ENCODE measurements at regions not wholly inside any gene's neighbourhood (a gene's known extent, or its start where the extent isn't known, plus 50 kb on each side); places are given as distances from the start of the nearest gene placed in this dataset.

DNA sequence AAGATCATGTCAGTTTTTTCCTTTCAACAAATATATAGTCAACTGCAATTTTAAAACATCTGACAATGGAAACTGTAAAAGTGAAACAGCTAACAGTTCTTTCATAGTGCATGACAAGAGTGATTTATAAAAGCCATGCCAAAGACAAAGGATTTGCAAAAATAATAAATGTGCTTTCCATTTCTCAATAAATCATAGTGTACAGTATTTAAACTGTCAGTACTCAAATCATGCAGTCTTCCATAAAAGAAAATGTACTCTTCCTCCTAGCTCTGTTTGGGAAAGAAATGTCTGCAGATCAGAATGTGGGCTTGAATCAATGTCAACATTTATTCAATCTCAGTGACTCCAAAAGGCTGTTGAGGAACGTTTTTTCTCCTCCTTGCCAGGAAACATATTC, 131.7 kb upstream of the PDE1A start:
- no peaks in the 10 kb centered on the region for H3K36me3 ChIP-seq (ENCODE audit: control insufficient read depth, insufficient read depth, low read length)
- ChIA-PET POLR2A (no interaction called here), CTCF (no interaction called here)
- no peak overlapping the region for H3K4me3 ChIP-seq (ENCODE audit: low read depth, low read length)
- H3K27me3 ChIP-seq (ENCODE audit: control insufficient read depth, insufficient read depth, low read length), result no peaks in the 10 kb centered on the region
- DNase-seq (ENCODE audit: low read depth), result no peak
- TF ChIP-seq, protein P1, sequence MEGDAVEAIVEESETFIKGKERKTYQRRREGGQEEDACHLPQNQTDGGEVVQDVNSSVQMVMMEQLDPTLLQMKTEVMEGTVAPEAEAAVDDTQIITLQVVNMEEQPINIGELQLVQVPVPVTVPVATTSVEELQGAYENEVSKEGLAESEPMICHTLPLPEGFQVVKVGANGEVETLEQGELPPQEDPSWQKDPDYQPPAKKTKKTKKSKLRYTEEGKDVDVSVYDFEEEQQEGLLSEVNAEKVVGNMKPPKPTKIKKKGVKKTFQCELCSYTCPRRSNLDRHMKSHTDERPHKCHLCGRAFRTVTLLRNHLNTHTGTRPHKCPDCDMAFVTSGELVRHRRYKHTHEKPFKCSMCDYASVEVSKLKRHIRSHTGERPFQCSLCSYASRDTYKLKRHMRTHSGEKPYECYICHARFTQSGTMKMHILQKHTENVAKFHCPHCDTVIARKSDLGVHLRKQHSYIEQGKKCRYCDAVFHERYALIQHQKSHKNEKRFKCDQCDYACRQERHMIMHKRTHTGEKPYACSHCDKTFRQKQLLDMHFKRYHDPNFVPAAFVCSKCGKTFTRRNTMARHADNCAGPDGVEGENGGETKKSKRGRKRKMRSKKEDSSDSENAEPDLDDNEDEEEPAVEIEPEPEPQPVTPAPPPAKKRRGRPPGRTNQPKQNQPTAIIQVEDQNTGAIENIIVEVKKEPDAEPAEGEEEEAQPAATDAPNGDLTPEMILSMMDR (IDR thresholded peaks at IDR 0.05; ENCODE audit: insufficient read depth, low read depth, low read length), result no peak

DNA sequence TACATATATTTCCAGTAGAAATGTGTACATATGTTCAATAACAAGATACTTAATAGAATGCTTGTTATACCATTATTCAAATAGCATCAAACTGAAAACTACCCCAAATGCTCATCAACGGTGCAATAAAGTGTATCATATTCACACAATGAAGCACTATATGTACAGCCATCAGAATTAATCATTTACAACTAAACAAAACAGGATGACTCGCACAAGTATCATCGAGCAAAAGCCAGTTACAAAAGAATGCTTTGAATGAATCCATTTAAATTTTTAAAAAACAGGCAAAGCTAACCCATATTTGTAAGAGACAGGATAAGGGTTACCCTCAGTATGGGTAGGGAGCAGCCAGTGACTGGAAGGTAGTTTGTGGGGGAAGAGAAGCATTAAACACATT, 132.8 kb upstream of the PDE1A start:
- no peak overlapping the region for H3K4me3 ChIP-seq (ENCODE audit: low read depth, low read length)

DNA sequence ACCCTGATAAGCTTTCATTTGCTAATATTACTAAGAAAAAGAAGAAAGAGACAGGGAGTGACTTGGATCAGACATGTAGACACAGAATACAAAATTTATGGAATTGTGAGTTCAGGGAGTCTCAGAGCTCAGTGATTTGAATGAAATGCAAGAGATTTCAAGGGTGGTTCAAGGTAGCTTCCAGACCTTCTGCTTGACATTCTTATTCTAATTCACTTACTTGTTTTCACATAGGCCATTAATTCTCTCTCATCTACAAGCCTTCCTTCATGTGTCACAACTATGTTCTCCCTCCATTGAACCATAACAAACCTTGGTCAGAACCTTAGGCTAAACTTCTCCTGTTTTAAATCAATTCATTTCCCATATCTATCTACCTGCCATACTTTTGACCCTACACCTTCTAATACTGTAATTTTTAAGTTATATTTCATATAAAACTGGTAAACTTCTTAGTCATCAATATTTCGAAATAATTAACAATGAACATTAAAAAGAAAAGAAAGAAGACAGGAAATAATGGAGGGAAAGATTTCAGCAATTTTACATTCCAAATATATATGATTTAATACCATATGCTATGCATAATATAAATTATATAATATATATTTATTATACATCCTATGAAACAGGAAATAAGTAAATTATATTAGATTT, 139.2 kb upstream of the PDE1A start:
- no peaks in the 10 kb centered on the region for H3K27me3 ChIP-seq (ENCODE audit: control insufficient read depth, insufficient read depth, low read length)
- TF ChIP-seq, protein P1 (IDR thresholded peaks at IDR 0.05; ENCODE audit: insufficient read depth, low read depth, low read length), result no peak
- POLR2A ChIA-PET, result no interaction called here
- CTCF ChIA-PET, result no interaction called here
- H3K36me3 ChIP-seq (ENCODE audit: control insufficient read depth, insufficient read depth, low read length), result no peaks in the 10 kb centered on the region
- no peak overlapping the region for H3K4me3 ChIP-seq (ENCODE audit: low read depth, low read length)
- no peak for DNase-seq (ENCODE audit: low read depth)

More for the DNA sequence above, 132.8 kb upstream of the PDE1A start:
- ChIA-PET POLR2A (no interaction called here), CTCF (interaction anchor here (0.7 kb wide), 1 partner anchor 10 kb away, joined by 3 read pairs; no protein-coding TSS in a partner anchor)
- no peak for DNase-seq (ENCODE audit: low read depth)
- TF ChIP-seq, protein P1 (IDR thresholded peaks at IDR 0.05; ENCODE audit: insufficient read depth, low read depth, low read length), result no peak
- Histone ChIP-seq H3K27me3 (ENCODE audit: control insufficient read depth, insufficient read depth, low read length) (no peaks in the 10 kb centered on the region), H3K36me3 (ENCODE audit: control insufficient read depth, insufficient read depth, low read length) (no peaks in the 10 kb centered on the region)

DNA sequence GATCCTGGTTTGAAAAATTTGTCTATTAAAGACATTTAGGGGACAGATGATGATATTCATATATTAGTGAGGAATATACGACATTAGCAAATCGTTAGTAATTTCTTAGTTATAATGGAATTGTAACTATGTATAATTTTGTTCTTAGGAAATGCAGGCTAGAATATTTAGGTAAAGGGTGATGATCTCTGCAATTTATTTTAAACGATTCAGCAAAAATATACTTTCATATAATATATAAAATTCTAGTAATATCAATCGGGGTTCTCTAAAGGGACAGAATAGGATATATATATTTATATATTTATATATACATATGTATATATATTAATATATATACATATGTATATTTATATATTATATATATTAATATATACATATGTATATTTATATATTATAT, 142.5 kb upstream of the DNAJC10 start:
- CTCF ChIA-PET, result no interaction called here
- Histone ChIP-seq H3K36me3 (ENCODE audit: control insufficient read depth, insufficient read depth, low read length) (no peaks in the 10 kb centered on the region), H3K27me3 (ENCODE audit: control insufficient read depth, insufficient read depth, low read length) (no peaks in the 10 kb centered on the region), H3K4me3 (ENCODE audit: low read depth, low read length) (no peak overlapping the region)
- DNase-seq (ENCODE audit: low read depth), result no peak
- POLR2A ChIA-PET, result no interaction called here
- TF ChIP-seq, protein P1 (IDR thresholded peaks at IDR 0.05; ENCODE audit: insufficient read depth, low read depth, low read length), result no peak

DNA sequence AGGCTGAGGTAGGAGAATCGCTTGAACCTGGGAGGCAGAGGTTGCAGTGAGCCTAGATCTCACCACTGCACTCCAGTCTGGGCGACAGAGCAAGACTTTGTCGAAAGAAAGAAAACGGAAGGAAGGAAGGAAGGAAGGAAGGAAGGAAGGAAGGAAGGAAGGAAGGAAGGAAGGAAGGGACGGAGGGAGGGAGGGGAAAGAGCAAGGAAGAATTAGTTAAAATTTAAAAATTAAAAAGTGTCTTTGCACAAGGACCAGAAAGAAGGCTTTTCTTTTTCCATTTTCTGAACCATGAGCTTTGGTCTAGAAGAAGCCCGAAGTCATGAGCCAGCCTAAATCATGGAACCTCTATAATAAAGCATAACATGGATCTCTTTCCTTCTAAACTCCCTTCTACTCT, 138.2 kb upstream of the DNAJC10 start:
- DNase-seq (ENCODE audit: low read depth), result no peak
- Histone ChIP-seq H3K27me3 (ENCODE audit: control insufficient read depth, insufficient read depth, low read length) (no peaks in the 10 kb centered on the region), H3K36me3 (ENCODE audit: control insufficient read depth, insufficient read depth, low read length) (no peaks in the 10 kb centered on the region), H3K4me3 (ENCODE audit: low read depth, low read length) (no peak overlapping the region)
- CTCF ChIA-PET, result no interaction called here
- POLR2A ChIA-PET, result no interaction called here
- TF ChIP-seq, protein P1 (IDR thresholded peaks at IDR 0.05; ENCODE audit: insufficient read depth, low read depth, low read length), result no peak
